ENCODE measurements at regions not wholly inside any gene's neighbourhood (a gene's known extent, or its start where the extent isn't known, plus 50 kb on each side); places are given as distances from the start of the nearest gene placed in this dataset.

- H3K4me1 ChIP-seq (ENCODE audit: control insufficient read depth, insufficient read depth, low read length): peaks cover 15% of the 10 kb centered on the region
- no peaks in the 10 kb centered on the region for H3K27me3 ChIP-seq (ENCODE audit: control insufficient read depth, insufficient read depth, low read length)
- no peak overlapping the region for H3K4me3 ChIP-seq (ENCODE audit: low read length)
- H3K9me3 ChIP-seq (ENCODE audit: control insufficient read depth, low read depth, low read length): no peaks in the 10 kb centered on the region
- no peak for DNase-seq
- no peak overlapping the region for H3K27ac ChIP-seq (ENCODE audit: low read length)
- no peaks in the 10 kb centered on the region for H3K36me3 ChIP-seq (ENCODE audit: control insufficient read depth, insufficient read depth, low read length)
- 80% methylated on average over 1 of the region's 2 CpGs for WGBS (ENCODE audit: insufficient coverage, low lambda C conversion rate)
Observed at GRCh38 chr12:67594888-67595287, 53.7 kb upstream of the DYRK2 start.

- Histone ChIP-seq H3K4me1 (ENCODE audit: control insufficient read depth, insufficient read depth, low read length) (peaks cover 15% of the 10 kb centered on the region), H3K36me3 (ENCODE audit: control insufficient read depth, insufficient read depth, low read length) (no peaks in the 10 kb centered on the region), H3K27me3 (ENCODE audit: control insufficient read depth, insufficient read depth, low read length) (no peaks in the 10 kb centered on the region), H3K9me3 (ENCODE audit: control insufficient read depth, low read depth, low read length) (no peaks in the 10 kb centered on the region), H3K4me3 (ENCODE audit: low read length) (no peak overlapping the region), H3K27ac (ENCODE audit: low read length) (no peak overlapping the region)
- no peak for DNase-seq
- no CpG with 5 or more reads among the region's 3 CpGs for WGBS (ENCODE audit: insufficient coverage, low lambda C conversion rate)
Observed at GRCh38 chr12:67595365-67595764, 53.2 kb upstream of the DYRK2 start.

GRCh38 chr12:67598598-67598997, 49.9 kb upstream of the DYRK2 start:
- Histone ChIP-seq H3K27me3 (ENCODE audit: control insufficient read depth, insufficient read depth, low read length) (no peaks in the 10 kb centered on the region), H3K36me3 (ENCODE audit: control insufficient read depth, insufficient read depth, low read length) (no peaks in the 10 kb centered on the region), H3K9me3 (ENCODE audit: control insufficient read depth, low read depth, low read length) (no peaks in the 10 kb centered on the region), H3K27ac (ENCODE audit: low read length) (no peak overlapping the region), H3K4me1 (ENCODE audit: control insufficient read depth, insufficient read depth, low read length) (peaks cover 6% of the 10 kb centered on the region), H3K4me3 (ENCODE audit: low read length) (no peak overlapping the region)
- no peak for DNase-seq
- 78% methylated on average over 1 of the region's 3 CpGs for WGBS (ENCODE audit: insufficient coverage, low lambda C conversion rate)
